WTC11 (cell line): ENCODE measurements at regions not wholly inside any gene's neighbourhood (a gene's known extent, or its start where the extent isn't known, plus 50 kb on each side); places are given as distances from the start of the nearest gene placed in this dataset.
A peak's percentile ranks its signal among the peaks of the same experiment; 100 is the strongest.

Experiments used
- ATAC-seq: fragments of 200-7000 bp; cut with Tn5 transposase; 2 replicates; pipeline ENCODE4 v1.10.0; 2021; ENCODE audit warnings: mild to moderate bottlenecking, moderate library complexity
- CTCF ChIA-PET: fragments of 300-600 bp; sonication (Branson Sonifier 250); formaldehyde crosslinking; loops from one replicate; lab custom pipeline; 2021; ENCODE audit warnings: antibody characterized with exemption; lab: Charles Lee
- POLR2A ChIA-PET: fragments of 350-600 bp; sonication (Branson Sonifier 250); formaldehyde crosslinking; loops from one replicate; lab custom pipeline; 2021; ENCODE audit warnings: antibody characterized with exemption; lab: Charles Lee
- DNase-seq: peaks from one replicate; pipeline ENCODE4 v3.0.0; 2021; ENCODE audit warnings: low spot score
- H3K27ac Mint-ChIP-seq: 2 replicates; pipeline ENCODE4 v1.8.0; 2021; ENCODE audit warnings: mixed read lengths
- H3K27me3 Mint-ChIP-seq: 2 replicates; pipeline ENCODE4 v1.8.0; 2021; ENCODE audit warnings: low read depth, mild to moderate bottlenecking, moderate library complexity, mixed read lengths
- H3K36me3 Mint-ChIP-seq: 2 replicates; pipeline ENCODE4 v1.8.0; 2021; ENCODE audit warnings: mixed read lengths
- H3K4me1 Mint-ChIP-seq: 2 replicates; pipeline ENCODE4 v1.8.0; 2022; ENCODE audit warnings: mixed read lengths
- H3K4me3 Mint-ChIP-seq: 2 replicates; pipeline ENCODE4 v1.8.0; 2021; ENCODE audit warnings: mild to moderate bottlenecking, moderate library complexity, mixed read lengths
- H3K9me3 Mint-ChIP-seq: 2 replicates; pipeline ENCODE4 v1.8.0; 2021; ENCODE audit warnings: mixed read lengths
- ATF1 ChIP-seq: sonication (generic); formaldehyde crosslinking; IDR thresholded peaks from 2 replicates; pipeline ENCODE4 v1.8.1; 2023; ENCODE audit warnings: mild to moderate bottlenecking, moderate library complexity, missing genetic modification reagents
- CREB1 ChIP-seq: sonication (generic); formaldehyde crosslinking; IDR thresholded peaks from 2 replicates; pipeline ENCODE4 v1.8.0; 2023; ENCODE audit warnings: mild to moderate bottlenecking, missing genetic modification reagents
- E2F4 ChIP-seq: sonication (generic); formaldehyde crosslinking; IDR thresholded peaks from 2 replicates; pipeline ENCODE4 v1.8.1; 2022; ENCODE audit warnings: low read depth, mild to moderate bottlenecking, moderate library complexity, missing genetic modification reagents, borderline replicate concordance
- ELF4 ChIP-seq: sonication (generic); formaldehyde crosslinking; IDR thresholded peaks from 2 replicates; pipeline ENCODE4 v1.8.1; 2022; ENCODE audit warnings: low read depth, mild to moderate bottlenecking, moderate library complexity, missing genetic modification reagents
- EMX1 ChIP-seq: fragments of 250-450 bp; sonication (Bioruptor Pico); IDR thresholded peaks from 2 replicates; pipeline ENCODE4 v1.8.0; 2021; ENCODE audit warnings: mild to moderate bottlenecking
- FOXJ3 ChIP-seq: sonication (generic); formaldehyde crosslinking; IDR thresholded peaks from 2 replicates; pipeline ENCODE4 v1.9.0; 2021; ENCODE audit warnings: missing genetic modification reagents, mild to moderate bottlenecking, borderline replicate concordance
- FOXP1 ChIP-seq: sonication (generic); formaldehyde crosslinking; IDR thresholded peaks from 2 replicates; pipeline ENCODE4 v1.8.0; 2022; ENCODE audit warnings: missing genetic modification reagents, mild to moderate bottlenecking, moderate library complexity, borderline replicate concordance
- IRF2 ChIP-seq: sonication (generic); formaldehyde crosslinking; IDR thresholded peaks from 2 replicates; pipeline ENCODE4 v1.8.0; 2022; ENCODE audit warnings: low read depth, missing genetic modification reagents, borderline replicate concordance
- JUN ChIP-seq: sonication (generic); formaldehyde crosslinking; IDR thresholded peaks from 2 replicates; pipeline ENCODE4 v1.8.0; 2023; ENCODE audit warnings: mild to moderate bottlenecking, missing genetic modification reagents
- MLX ChIP-seq: sonication (generic); formaldehyde crosslinking; IDR thresholded peaks from 2 replicates; pipeline ENCODE4 v1.8.1; 2023; ENCODE audit warnings: mild to moderate bottlenecking, missing genetic modification reagents, moderate library complexity
- NFYB ChIP-seq: sonication (generic); formaldehyde crosslinking; conservative IDR thresholded peaks from 2 replicates; pipeline ENCODE4 v1.8.0; 2022; ENCODE audit warnings: low read depth, missing genetic modification reagents
- NR2C2 ChIP-seq: sonication (generic); formaldehyde crosslinking; IDR thresholded peaks from 2 replicates; pipeline ENCODE4 v1.8.0; 2022; ENCODE audit warnings: mild to moderate bottlenecking, missing genetic modification reagents
- NR3C1 ChIP-seq: sonication (generic); formaldehyde crosslinking; conservative IDR thresholded peaks from 2 replicates; pipeline ENCODE4 v1.8.1; 2023; ENCODE audit warnings: low read depth, mild to moderate bottlenecking, missing genetic modification reagents
- RELA ChIP-seq: sonication (generic); formaldehyde crosslinking; IDR thresholded peaks from 2 replicates; pipeline ENCODE4 v1.8.1; 2022; ENCODE audit warnings: missing genetic modification reagents, mild to moderate bottlenecking, borderline replicate concordance
- RORB ChIP-seq: fragments of 250-450 bp; sonication (Bioruptor Pico); IDR thresholded peaks from 2 replicates; pipeline ENCODE4 v1.9.0; 2021; ENCODE audit warnings: mild to moderate bottlenecking
- SMAD4 ChIP-seq: sonication (generic); formaldehyde crosslinking; IDR thresholded peaks from 2 replicates; pipeline ENCODE4 v1.8.0; 2022; ENCODE audit warnings: mild to moderate bottlenecking, missing genetic modification reagents
- SP1 ChIP-seq: sonication (generic); formaldehyde crosslinking; conservative IDR thresholded peaks from 2 replicates; pipeline ENCODE4 v1.8.1; 2022; ENCODE audit warnings: missing genetic modification reagents
- TEAD1 ChIP-seq: sonication (generic); formaldehyde crosslinking; IDR thresholded peaks from 2 replicates; pipeline ENCODE4 v1.8.0; 2022; ENCODE audit warnings: mild to moderate bottlenecking, missing genetic modification reagents
- ZNF232 ChIP-seq: sonication (generic); formaldehyde crosslinking; IDR thresholded peaks from 2 replicates; pipeline ENCODE4 v1.8.0; 2022; ENCODE audit warnings: mild to moderate bottlenecking, missing genetic modification reagents
- ZNF317 ChIP-seq: sonication (generic); formaldehyde crosslinking; IDR thresholded peaks from 2 replicates; pipeline ENCODE4 v1.8.1; 2023; ENCODE audit warnings: low read depth, mild to moderate bottlenecking, moderate library complexity, missing genetic modification reagents, borderline replicate concordance
- ZNF416 ChIP-seq: fragments of 250-450 bp; sonication (Bioruptor Pico); IDR thresholded peaks from 2 replicates; pipeline ENCODE4 v1.9.0; 2021; ENCODE audit warnings: mild to moderate bottlenecking, inconsistent platforms
- ZNF671 ChIP-seq: fragments of 250-450 bp; sonication (Bioruptor Pico); IDR thresholded peaks from 2 replicates; pipeline ENCODE4 v1.8.0; 2021; ENCODE audit warnings: mild to moderate bottlenecking
- TF ChIP-seq, protein P1 (sequence below): fragments of 250-450 bp; sonication (Bioruptor Pico); IDR thresholded peaks from 2 replicates; pipeline ENCODE4 v2.1.2; 2022; ENCODE audit warnings: mild to moderate bottlenecking, moderate library complexity
- TF ChIP-seq, protein P2 (sequence below): sonication (generic); formaldehyde crosslinking; IDR thresholded peaks from 2 replicates; pipeline ENCODE4 v1.8.0; 2023; ENCODE audit warnings: missing genetic modification reagents, mild to moderate bottlenecking, borderline replicate concordance

GRCh38 chr5:24376616-24377015 lies 268.2 kb downstream of the CDH10 start:
- H3K9me3 Mint-ChIP-seq, result peaks cover 4% of the 10 kb centered on the region; the same call in 1 of the 2 replicates
- H3K27ac Mint-ChIP-seq, result no peak overlapping the region
- H3K4me1 Mint-ChIP-seq, result peaks cover 15% of the 10 kb centered on the region
- ATAC-seq (no peak), DNase-seq (no peak)
- no peaks in the 10 kb centered on the region; the same call in 1 of the 2 replicates for H3K27me3 Mint-ChIP-seq
- TF ChIP-seq FOXP1 (no peak), EMX1 (CRISPR knock-in tag) (no peak), NFYB (no peak), JUN (CRISPR knock-in tag) (no peak), SP1 (CRISPR knock-in tag) (no peak), ZNF232 (CRISPR knock-in tag) (no peak), E2F4 (CRISPR knock-in tag) (no peak), NR2C2 (CRISPR knock-in tag) (no peak), ZNF416 (CRISPR knock-in tag) (no peak), RELA (CRISPR knock-in tag) (no peak)
- H3K36me3 Mint-ChIP-seq, result no peaks in the 10 kb centered on the region
- POLR2A ChIA-PET, result no interaction called here
- CTCF ChIA-PET, result no interaction called here
- H3K4me3 Mint-ChIP-seq, result no peak overlapping the region

- CTCF ChIA-PET, result no interaction called here
- ATAC-seq, result peak; percentile 89
- TF ChIP-seq EMX1 (CRISPR knock-in tag) (no peak), IRF2 (CRISPR knock-in tag) (no peak), FOXJ3 (no peak), CREB1 (CRISPR knock-in tag) (no peak), TEAD1 (CRISPR knock-in tag) (peak; percentile 43; the same call in 1 of the 2 replicates), ZNF671 (CRISPR knock-in tag) (no peak), E2F4 (CRISPR knock-in tag) (no peak), RORB (CRISPR knock-in tag) (no peak)
Measured at GRCh38 chr5:24381861-24382489, 262.8 kb downstream of the CDH10 start.

DNA sequence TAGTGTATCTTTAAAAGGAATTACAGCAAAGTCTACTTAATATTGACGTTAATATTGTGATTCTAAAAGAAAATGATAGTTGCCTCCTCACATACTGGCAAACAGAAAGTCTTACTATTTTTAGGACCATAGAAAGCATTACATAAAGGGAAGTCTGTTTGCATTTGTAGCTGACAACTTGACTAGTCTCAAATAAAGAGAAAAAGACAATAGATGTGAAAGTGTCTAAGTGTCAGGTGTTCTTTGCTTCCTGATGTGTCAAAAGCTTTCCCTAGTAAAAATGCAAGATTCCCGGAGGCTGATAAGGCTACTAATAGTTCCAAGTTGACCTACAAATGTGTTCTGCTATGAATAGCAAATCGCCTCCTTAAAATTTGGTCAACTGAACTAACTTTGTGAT lies 259.7 kb downstream of the CDH10 start:
- Mint-ChIP-seq H3K9me3 (peaks cover 32% of the 10 kb centered on the region), H3K27me3 (0 out of 2 replicates have a peak, but pooled peaks cover 2% of the 10 kb centered on the region), H3K4me3 (no peak overlapping the region), H3K27ac (no peak overlapping the region), H3K4me1 (peaks cover 13% of the 10 kb centered on the region), H3K36me3 (peaks cover 13% of the 10 kb centered on the region)
- no peak for TF ChIP-seq ZNF317 (CRISPR knock-in tag)
- no peak for TF ChIP-seq ELF4 (CRISPR knock-in tag)
- no peak for TF ChIP-seq MLX (CRISPR knock-in tag)
- TF ChIP-seq, protein P1, sequence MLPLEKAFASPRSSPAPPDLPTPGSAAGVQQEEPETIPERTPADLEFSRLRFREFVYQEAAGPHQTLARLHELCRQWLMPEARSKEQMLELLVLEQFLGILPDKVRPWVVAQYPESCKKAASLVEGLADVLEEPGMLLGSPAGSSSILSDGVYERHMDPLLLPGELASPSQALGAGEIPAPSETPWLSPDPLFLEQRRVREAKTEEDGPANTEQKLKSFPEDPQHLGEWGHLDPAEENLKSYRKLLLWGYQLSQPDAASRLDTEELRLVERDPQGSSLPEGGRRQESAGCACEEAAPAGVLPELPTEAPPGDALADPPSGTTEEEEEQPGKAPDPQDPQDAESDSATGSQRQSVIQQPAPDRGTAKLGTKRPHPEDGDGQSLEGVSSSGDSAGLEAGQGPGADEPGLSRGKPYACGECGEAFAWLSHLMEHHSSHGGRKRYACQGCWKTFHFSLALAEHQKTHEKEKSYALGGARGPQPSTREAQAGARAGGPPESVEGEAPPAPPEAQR (CRISPR knock-in tag), result no peak
- TF ChIP-seq SMAD4 (CRISPR knock-in tag), result no peak
- TF ChIP-seq FOXP1, result no peak
- TF ChIP-seq, protein P2, sequence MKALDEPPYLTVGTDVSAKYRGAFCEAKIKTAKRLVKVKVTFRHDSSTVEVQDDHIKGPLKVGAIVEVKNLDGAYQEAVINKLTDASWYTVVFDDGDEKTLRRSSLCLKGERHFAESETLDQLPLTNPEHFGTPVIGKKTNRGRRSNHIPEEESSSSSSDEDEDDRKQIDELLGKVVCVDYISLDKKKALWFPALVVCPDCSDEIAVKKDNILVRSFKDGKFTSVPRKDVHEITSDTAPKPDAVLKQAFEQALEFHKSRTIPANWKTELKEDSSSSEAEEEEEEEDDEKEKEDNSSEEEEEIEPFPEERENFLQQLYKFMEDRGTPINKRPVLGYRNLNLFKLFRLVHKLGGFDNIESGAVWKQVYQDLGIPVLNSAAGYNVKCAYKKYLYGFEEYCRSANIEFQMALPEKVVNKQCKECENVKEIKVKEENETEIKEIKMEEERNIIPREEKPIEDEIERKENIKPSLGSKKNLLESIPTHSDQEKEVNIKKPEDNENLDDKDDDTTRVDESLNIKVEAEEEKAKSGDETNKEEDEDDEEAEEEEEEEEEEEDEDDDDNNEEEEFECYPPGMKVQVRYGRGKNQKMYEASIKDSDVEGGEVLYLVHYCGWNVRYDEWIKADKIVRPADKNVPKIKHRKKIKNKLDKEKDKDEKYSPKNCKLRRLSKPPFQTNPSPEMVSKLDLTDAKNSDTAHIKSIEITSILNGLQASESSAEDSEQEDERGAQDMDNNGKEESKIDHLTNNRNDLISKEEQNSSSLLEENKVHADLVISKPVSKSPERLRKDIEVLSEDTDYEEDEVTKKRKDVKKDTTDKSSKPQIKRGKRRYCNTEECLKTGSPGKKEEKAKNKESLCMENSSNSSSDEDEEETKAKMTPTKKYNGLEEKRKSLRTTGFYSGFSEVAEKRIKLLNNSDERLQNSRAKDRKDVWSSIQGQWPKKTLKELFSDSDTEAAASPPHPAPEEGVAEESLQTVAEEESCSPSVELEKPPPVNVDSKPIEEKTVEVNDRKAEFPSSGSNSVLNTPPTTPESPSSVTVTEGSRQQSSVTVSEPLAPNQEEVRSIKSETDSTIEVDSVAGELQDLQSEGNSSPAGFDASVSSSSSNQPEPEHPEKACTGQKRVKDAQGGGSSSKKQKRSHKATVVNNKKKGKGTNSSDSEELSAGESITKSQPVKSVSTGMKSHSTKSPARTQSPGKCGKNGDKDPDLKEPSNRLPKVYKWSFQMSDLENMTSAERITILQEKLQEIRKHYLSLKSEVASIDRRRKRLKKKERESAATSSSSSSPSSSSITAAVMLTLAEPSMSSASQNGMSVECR (CRISPR knock-in tag), result no peak
- TF ChIP-seq ATF1, result no peak
- TF ChIP-seq NR3C1, result no peak
- CTCF ChIA-PET, result no interaction called here
- POLR2A ChIA-PET, result interaction anchor here (0.6 kb wide), 1 partner anchor 51 kb away, joined by 3 read pairs; no protein-coding TSS in a partner anchor
- ATAC-seq (no peak), DNase-seq (no peak)

More at GRCh38 chr5:24381861-24382489, 262.8 kb downstream of the CDH10 start:
- H3K36me3 Mint-ChIP-seq, result no peaks in the 10 kb centered on the region
- H3K4me3 Mint-ChIP-seq, result no peak overlapping the region
- no peaks in the 10 kb centered on the region; the same call in 1 of the 2 replicates for H3K27me3 Mint-ChIP-seq
- no peak for DNase-seq
- H3K9me3 Mint-ChIP-seq, result peaks cover 8% of the 10 kb centered on the region
- H3K27ac Mint-ChIP-seq, result peak overlapping the region; percentile 64
- H3K4me1 Mint-ChIP-seq, result peaks cover 26% of the 10 kb centered on the region
- POLR2A ChIA-PET, result no interaction called here
